MM.1S (cell line): ENCODE measurements at regions not wholly inside any gene's neighbourhood (a gene's known extent, or its start where the extent isn't known, plus 50 kb on each side); places are given as distances from the start of the nearest gene placed in this dataset.

ENCODE experiments used
- DNase-seq: peaks from one replicate; pipeline ENCODE4 v3.0.0-alpha.2; 2015
- H2AFZ ChIP-seq: fragments of 300-600 bp; sonication (generic); 2 replicates; pipeline ENCODE4 v1.6.0; 2016; ENCODE audit warnings: antibody characterized with exemption, low read length
- H3F3A ChIP-seq: fragments of 300-600 bp; sonication (generic); 2 replicates; pipeline ENCODE4 v1.6.1; 2016; ENCODE audit warnings: mild to moderate bottlenecking, antibody characterized with exemption, low read length, moderate library complexity, mixed read lengths; ENCODE audit not compliant: insufficient read depth
- H3K27ac ChIP-seq: fragments of 300-600 bp; sonication (generic); 2 replicates; pipeline ENCODE4 v1.5.1; 2016; ENCODE audit warnings: mild to moderate bottlenecking, low read length
- H3K27me3 ChIP-seq: fragments of 300-600 bp; sonication (generic); replicated peaks from 2 replicates; pipeline ENCODE4 v1.6.0; 2016; ENCODE audit warnings: low read length; ENCODE audit not compliant: insufficient read depth
- H3K36me3 ChIP-seq: fragments of 300-600 bp; sonication (generic); replicated peaks from 2 replicates; pipeline ENCODE4 v1.6.1; 2016; ENCODE audit warnings: mild to moderate bottlenecking, low read length, mixed read lengths; ENCODE audit not compliant: insufficient read depth
- H3K4me1 ChIP-seq: fragments of 300-600 bp; sonication (generic); 2 replicates; pipeline ENCODE4 v1.6.1; 2016; ENCODE audit warnings: low read length, mixed read lengths
- H3K4me2 ChIP-seq: fragments of 300-600 bp; sonication (generic); 2 replicates; pipeline ENCODE4 v1.6.0; 2016; ENCODE audit warnings: low read depth, low read length
- H3K4me3 ChIP-seq: fragments of 300-600 bp; sonication (generic); 2 replicates; pipeline ENCODE4 v1.5.1; 2016; ENCODE audit warnings: low read length, mixed read lengths
- H3K79me2 ChIP-seq: fragments of 300-600 bp; sonication (generic); 2 replicates; pipeline ENCODE4 v1.6.1; 2016; ENCODE audit warnings: mixed run types, low read length, mixed read lengths
- H3K9ac ChIP-seq: fragments of 300-600 bp; sonication (generic); 2 replicates; pipeline ENCODE4 v1.6.1; 2016; ENCODE audit warnings: low read length, mixed read lengths
- H3K9me2 ChIP-seq: fragments of 300-600 bp; sonication (generic); replicated peaks from 2 replicates; pipeline ENCODE4 v1.6.1; 2016; ENCODE audit warnings: mild to moderate bottlenecking, low read length, mixed read lengths; ENCODE audit not compliant: insufficient read depth
- H3K9me3 ChIP-seq: fragments of 300-600 bp; sonication (generic); replicated peaks from 2 replicates; pipeline ENCODE4 v1.6.1; 2016; ENCODE audit warnings: mild to moderate bottlenecking, low read length, mixed read lengths; ENCODE audit not compliant: insufficient read depth
- H4K20me1 ChIP-seq: fragments of 300-600 bp; sonication (generic); 2 replicates; pipeline ENCODE4 v1.6.1; 2016; ENCODE audit warnings: mild to moderate bottlenecking, low read length, moderate library complexity, mixed read lengths; ENCODE audit not compliant: insufficient read depth
- EZH2 ChIP-seq: fragments of 300-600 bp; sonication (generic); optimal IDR thresholded peaks from 2 replicates; pipeline ENCODE3; 2017; ENCODE audit warnings: low read depth, mild to moderate bottlenecking, antibody characterized with exemption, low read length, mixed read lengths
- EZH2phosphoT487 ChIP-seq: fragments of 300-600 bp; sonication (generic); IDR thresholded peaks from 2 replicates; pipeline ENCODE4 v1.6.1; 2018; ENCODE audit warnings: antibody characterized with exemption, low read length
- TF ChIP-seq, protein P1 (sequence below): fragments of 300-600 bp; sonication (generic); IDR thresholded peaks from 2 replicates; pipeline ENCODE4 v1.5.1; 2016; ENCODE audit warnings: antibody characterized with exemption, low read length, mixed read lengths

DNA sequence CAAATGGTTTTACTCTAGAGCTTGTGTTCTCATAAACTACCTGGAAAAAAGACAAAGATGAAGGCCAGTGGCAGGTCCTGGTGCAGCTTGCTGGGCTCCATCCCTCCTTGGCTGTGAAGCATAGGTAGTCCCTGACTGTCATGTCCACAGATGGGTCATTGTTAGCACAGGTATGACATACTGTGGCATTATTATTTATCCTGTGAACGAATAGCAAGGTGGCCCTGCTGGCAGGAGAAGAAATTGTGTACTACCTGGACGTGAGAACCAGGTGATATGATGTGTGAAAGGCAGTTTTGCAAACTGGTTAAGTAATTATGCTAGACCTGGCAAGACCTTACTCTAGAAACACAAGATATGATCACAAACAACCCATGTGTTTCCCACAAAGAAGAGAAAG lies 63.9 kb downstream of the CCDC71L start:
- peaks cover 17% of the 10 kb centered on the region; the same call in 1 of the 2 replicates for H3K4me1 ChIP-seq
- H4K20me1 ChIP-seq, result no peaks in the 10 kb centered on the region
- H3K9ac ChIP-seq, result no peak overlapping the region
- no peak overlapping the region for H3K27ac ChIP-seq
- DNase-seq, result no peak
- no peaks in the 10 kb centered on the region for H3K27me3 ChIP-seq
- no peak overlapping the region for H3K4me3 ChIP-seq
- no peaks in the 10 kb centered on the region for H3K9me2 ChIP-seq
- no peak overlapping the region for H2AFZ ChIP-seq
- TF ChIP-seq, protein P1, sequence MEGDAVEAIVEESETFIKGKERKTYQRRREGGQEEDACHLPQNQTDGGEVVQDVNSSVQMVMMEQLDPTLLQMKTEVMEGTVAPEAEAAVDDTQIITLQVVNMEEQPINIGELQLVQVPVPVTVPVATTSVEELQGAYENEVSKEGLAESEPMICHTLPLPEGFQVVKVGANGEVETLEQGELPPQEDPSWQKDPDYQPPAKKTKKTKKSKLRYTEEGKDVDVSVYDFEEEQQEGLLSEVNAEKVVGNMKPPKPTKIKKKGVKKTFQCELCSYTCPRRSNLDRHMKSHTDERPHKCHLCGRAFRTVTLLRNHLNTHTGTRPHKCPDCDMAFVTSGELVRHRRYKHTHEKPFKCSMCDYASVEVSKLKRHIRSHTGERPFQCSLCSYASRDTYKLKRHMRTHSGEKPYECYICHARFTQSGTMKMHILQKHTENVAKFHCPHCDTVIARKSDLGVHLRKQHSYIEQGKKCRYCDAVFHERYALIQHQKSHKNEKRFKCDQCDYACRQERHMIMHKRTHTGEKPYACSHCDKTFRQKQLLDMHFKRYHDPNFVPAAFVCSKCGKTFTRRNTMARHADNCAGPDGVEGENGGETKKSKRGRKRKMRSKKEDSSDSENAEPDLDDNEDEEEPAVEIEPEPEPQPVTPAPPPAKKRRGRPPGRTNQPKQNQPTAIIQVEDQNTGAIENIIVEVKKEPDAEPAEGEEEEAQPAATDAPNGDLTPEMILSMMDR, result no peak
- no peak for TF ChIP-seq EZH2phosphoT487
- TF ChIP-seq EZH2, result no peak
- H3K36me3 ChIP-seq, result no peaks in the 10 kb centered on the region
- no peak overlapping the region for H3K4me2 ChIP-seq
- H3K9me3 ChIP-seq, result no peaks in the 10 kb centered on the region
- H3F3A ChIP-seq, result no peaks in the 10 kb centered on the region
- no peaks in the 10 kb centered on the region for H3K79me2 ChIP-seq

DNA sequence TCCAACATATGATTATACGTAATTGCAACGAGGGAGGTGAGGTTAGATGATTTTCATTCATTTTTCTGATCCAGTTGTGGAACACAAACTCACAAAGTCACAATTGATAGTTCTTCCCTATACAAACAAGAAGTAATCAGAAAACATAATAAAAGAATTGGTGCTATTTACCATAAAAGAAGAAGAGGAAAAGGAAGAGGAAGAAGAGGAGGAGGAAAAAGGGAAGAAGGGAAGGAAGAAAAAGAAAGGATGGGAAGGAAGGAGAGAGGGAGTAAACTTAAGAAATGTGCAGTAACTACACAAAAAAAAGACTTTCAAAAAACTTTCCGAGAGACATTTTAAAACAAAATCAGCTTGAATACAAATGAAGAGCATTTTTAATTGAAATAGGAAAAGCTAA lies 65.0 kb downstream of the CCDC71L start:
- Histone ChIP-seq H2AFZ (no peak overlapping the region), H3F3A (no peaks in the 10 kb centered on the region), H3K4me3 (no peak overlapping the region), H3K36me3 (no peaks in the 10 kb centered on the region), H3K27me3 (no peaks in the 10 kb centered on the region), H3K9ac (no peak overlapping the region), H3K9me2 (no peaks in the 10 kb centered on the region), H4K20me1 (no peaks in the 10 kb centered on the region), H3K9me3 (no peaks in the 10 kb centered on the region), H3K4me2 (no peak overlapping the region), H3K27ac (no peak overlapping the region), H3K4me1 (peaks cover 17% of the 10 kb centered on the region; the same call in 1 of the 2 replicates), H3K79me2 (no peaks in the 10 kb centered on the region)
- DNase-seq, result no peak
- TF ChIP-seq EZH2phosphoT487, result no peak
- no peak for TF ChIP-seq EZH2
- TF ChIP-seq, protein P1, result no peak

DNA sequence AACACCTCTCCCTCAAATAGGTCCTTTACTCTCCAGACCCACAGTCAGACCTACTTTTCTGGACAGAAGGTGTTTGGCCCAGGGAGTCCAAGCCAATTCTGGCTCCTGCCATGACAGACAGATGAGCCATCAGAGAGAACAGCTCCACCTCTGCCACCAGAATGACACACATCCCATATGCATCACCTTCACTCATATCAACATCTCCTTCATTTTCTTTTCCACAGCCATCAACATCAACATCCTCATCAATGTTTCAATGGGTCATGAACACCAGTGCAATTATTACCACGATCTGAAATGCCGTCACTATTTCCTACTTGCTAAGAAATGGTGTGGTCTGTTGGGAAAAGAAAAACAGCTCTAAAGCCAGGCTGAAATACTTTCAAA lies 67.9 kb downstream of the CCDC71L start:
- Histone ChIP-seq H3K36me3 (no peaks in the 10 kb centered on the region), H3K4me3 (no peak overlapping the region), H3K27ac (peak overlapping the region; percentile 6; the same call in 1 of the 2 replicates), H4K20me1 (no peaks in the 10 kb centered on the region), H3K4me1 (peaks cover 12% of the 10 kb centered on the region; the same call in 1 of the 2 replicates), H3K4me2 (no peak overlapping the region), H2AFZ (no peak overlapping the region), H3K9ac (no peak overlapping the region), H3K79me2 (no peaks in the 10 kb centered on the region), H3K9me3 (no peaks in the 10 kb centered on the region), H3F3A (no peaks in the 10 kb centered on the region), H3K9me2 (no peaks in the 10 kb centered on the region), H3K27me3 (no peaks in the 10 kb centered on the region)
- no peak for DNase-seq
- TF ChIP-seq, protein P1, result no peak
- no peak for TF ChIP-seq EZH2
- TF ChIP-seq EZH2phosphoT487, result no peak
